Fibroblast of villous mesenchyme (primary cell): ENCODE measurements at regions not wholly inside any gene's neighbourhood (a gene's known extent, or its start where the extent isn't known, plus 50 kb on each side); places are given as distances from the start of the nearest gene placed in this dataset.
"Not testable (repeated sequence)": the region's sequence is repeated elsewhere in the genome, so short reads cannot be mapped to it uniquely, and the experiment has no call there.

ENCODE experiments used
- DNase-seq: peaks from one replicate; pipeline ENCODE4 v3.0.0-alpha.2; 2010; ENCODE audit warnings: low read depth
- H3K4me3 ChIP-seq: 2 replicates; pipeline ENCODE4 v1.5.1; 2011; ENCODE audit warnings: low read depth, mild to moderate bottlenecking, low read length
- CTCF ChIP-seq: IDR thresholded peaks from 2 replicates; pipeline ENCODE4 v1.5.1; 2012; ENCODE audit warnings: low read depth, mild to moderate bottlenecking, low read length; ENCODE audit not compliant: insufficient read depth

GRCh38 chr9:90515510-90515909, 127.1 kb downstream of the DIRAS2 start:
- H3K4me3 ChIP-seq = no peak overlapping the region
- TF ChIP-seq CTCF = no peak
- no peak for DNase-seq

DNA sequence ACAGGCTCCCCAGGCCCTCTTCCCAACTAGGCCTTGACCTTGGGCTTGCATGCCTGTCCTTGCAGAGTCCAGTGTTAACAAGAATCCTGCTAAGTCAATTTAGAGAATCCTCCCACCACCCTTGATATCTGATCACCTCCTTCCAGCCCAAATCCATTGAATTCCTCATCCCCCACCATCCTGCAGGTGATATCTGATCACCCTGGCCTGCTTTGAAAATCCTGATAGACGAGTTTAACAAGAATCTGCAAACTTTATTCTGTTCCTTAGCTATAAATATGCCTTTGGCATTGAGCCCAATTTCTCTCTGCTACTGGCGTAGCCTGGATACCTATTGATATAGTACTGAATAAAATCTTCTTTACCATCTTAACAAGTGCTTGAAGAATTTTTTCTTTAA, 125.5 kb downstream of the DIRAS2 start:
- H3K4me3 ChIP-seq = no peak overlapping the region
- DNase-seq = no peak
- no peak for TF ChIP-seq CTCF

DNA sequence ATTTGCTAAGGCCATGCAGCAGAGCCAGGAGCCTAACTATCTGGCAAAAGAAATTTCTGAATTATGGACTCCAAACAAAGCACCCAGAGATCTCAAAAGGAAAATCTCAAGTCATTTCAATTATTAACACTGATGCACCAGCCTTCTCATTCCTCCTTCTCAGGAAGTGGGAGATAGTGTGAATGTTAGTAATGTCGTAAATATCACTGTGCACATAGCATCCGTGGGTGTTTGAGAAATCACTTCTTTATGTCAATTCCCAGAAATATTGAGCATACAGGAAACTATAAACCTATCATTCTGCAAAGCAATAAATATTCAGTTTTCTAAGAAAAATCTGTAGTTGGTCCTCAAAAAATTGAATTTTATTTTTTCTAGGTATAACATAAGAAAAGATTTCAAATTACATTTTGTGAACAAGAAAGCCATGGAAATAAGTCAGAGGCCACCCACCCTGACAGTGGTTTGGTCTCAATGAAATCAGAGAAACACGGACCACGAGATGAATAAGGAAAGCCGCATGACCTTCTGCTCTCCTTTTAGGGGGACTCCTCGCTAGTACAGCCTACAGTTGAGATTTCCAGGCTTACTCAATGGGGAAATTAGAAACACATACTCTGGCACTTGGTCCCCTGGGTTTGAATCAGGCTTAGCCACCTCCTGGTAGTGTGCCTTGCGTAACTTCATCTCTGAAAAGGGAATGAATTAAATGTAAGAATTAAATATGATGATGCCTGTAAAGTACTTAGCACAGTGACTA, 120.6 kb downstream of the DIRAS2 start:
- TF ChIP-seq CTCF = no peak
- DNase-seq = no peak
- H3K4me3 ChIP-seq = no peak overlapping the region

- no peak for TF ChIP-seq CTCF
These were observed 118.7 kb downstream of the DIRAS2 start for GRCh38 chr9:90523958-90524357.

GRCh38 chr9:90526386-90526785, 116.2 kb downstream of the DIRAS2 start:
- no peak overlapping the region for H3K4me3 ChIP-seq
- DNase-seq = no peak
- no peak for TF ChIP-seq CTCF

More at GRCh38 chr9:90523958-90524357, 118.7 kb downstream of the DIRAS2 start:
- no peak overlapping the region for H3K4me3 ChIP-seq
- DNase-seq = no peak

GRCh38 chr9:90536094-90536493, 106.5 kb downstream of the DIRAS2 start:
- DNase-seq, H3K4me3 ChIP-seq: not testable (repeated sequence)

DNA sequence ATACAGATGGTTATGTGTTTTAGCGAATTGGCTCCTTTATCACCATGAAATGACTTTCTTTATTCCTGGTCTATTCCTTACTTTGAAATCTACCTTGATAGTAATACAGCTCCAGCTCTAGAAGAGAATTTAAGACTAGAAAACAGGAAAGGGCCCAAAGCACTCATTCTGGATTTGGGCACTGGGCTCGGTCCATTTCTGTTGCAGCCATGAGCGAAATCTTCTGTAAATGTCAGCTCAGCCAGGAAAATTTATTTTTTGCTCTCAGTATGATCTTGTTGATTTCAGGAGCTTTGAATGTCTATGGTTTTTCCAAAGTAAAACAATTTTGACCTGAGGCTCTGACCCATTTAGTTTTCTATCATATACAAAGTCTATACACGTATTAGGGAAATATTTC, 104.1 kb downstream of the DIRAS2 start:
- H3K4me3 ChIP-seq = no peak overlapping the region
- DNase-seq = no peak
- TF ChIP-seq CTCF = no peak
